Heart left ventricle (tissue), 13 donors: ENCODE measurements at regions not wholly inside any gene's neighbourhood (a gene's known extent, or its start where the extent isn't known, plus 50 kb on each side); places are given as distances from the start of the nearest gene placed in this dataset.

Source experiments
- CTCF ChIP-seq, 12 donors: fragments of 200-600 bp; sonication (generic) in 4 of 12; IDR thresholded peaks; one replicate each; pipeline versions ENCODE4 v1.5.0 to v1.8.0; 2018 to 2022; ENCODE audit warnings: antibody characterized with exemption in 12 of 12, mild to moderate bottlenecking in 5 of 12
- POLR2A ChIP-seq, 2 donors: fragments of 450-650 bp; IDR thresholded peaks; one replicate each; pipeline ENCODE4 v1.6.1; 2017; ENCODE audit warnings: antibody characterized with exemption in 2 of 2, mild to moderate bottlenecking in 2 of 2, moderate library complexity in 2 of 2
- donor health status: ischemic (EF 13 %, LVEDD 7.1; RV severe dilation, severe dysfunction).
- donor health status: DM: no; HTN: yes; CAD: no.
- donor health status: DM: no; HTN: no; CAD: no.
- donor health status: ischemic (EF 25% LVEDD 6.9; RV normal size, moderate dysfunction).
- donor health status: ischemic (EF 25% LVEDD 5.7; RV mildly dilated, moderate dysfunction).
- donor health status: ischemic (EF 35%, LVEDD 5.7; RV mildly dilated, moderate dysfunction).
- donor health status: nonischemic (EF 11% LVEDD 7.7; RV severe dilation, severe dysfunction).
- donor health status: DM: yes; HTN: yes; CAD: no.
- donor health status: PGD.
- donor health status: ischemic (EF 29% LVEDD 5.4; RV normal size, mild dysfunction).
- donor health status: nonischemic (EF 23%, LVEDD 6.1; RV moderate dilation, normal function).

GRCh38 chr6:144439016-144439415 is 153.9 kb downstream of the UTRN start:
- TF ChIP-seq CTCF (IDR thresholded peaks at IDR 0.05) (no peak), POLR2A (IDR thresholded peaks at IDR 0.05) (no peak)
